T1000 (cell line): ENCODE measurements at regions not wholly inside any gene's neighbourhood (a gene's known extent, or its start where the extent isn't known, plus 50 kb on each side); places are given as distances from the start of the nearest gene placed in this dataset.

Experiments used
- DNase-seq: peaks from one replicate; lab custom pipeline; 2025; ENCODE audit warnings: mixed read lengths; lab: John Stamatoyannopoulos, UW

- DNase-seq = no peak
These were observed 103.2 kb downstream of the TBX5 start for GRCh38 chr12:114302606-114303315.

GRCh38 chr12:114302117-114302516, 103.8 kb downstream of the TBX5 start:
- DNase-seq = no peak

DNA sequence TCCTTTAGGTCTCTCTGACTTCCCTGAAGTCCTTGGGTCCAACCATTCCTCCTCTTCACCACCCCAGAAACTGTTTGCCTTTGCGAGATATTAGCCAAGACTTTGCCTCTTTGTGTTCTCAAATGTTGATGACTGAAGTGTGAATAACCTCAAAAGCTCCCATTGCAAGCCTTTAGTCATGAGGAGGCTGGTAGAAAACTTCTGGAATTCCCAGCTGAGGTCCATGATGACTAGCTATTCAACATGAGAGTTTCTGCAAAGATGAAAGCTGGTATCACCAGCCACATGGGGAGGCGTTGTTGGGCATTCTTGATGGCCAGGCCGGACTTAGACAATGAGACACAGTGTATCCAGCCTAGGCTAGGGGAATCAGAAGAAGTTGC, 111.7 kb downstream of the TBX5 start:
- DNase-seq = no peak

- DNase-seq = no peak
These were observed 112.2 kb downstream of the TBX5 start for GRCh38 chr12:114293571-114294302.

DNA sequence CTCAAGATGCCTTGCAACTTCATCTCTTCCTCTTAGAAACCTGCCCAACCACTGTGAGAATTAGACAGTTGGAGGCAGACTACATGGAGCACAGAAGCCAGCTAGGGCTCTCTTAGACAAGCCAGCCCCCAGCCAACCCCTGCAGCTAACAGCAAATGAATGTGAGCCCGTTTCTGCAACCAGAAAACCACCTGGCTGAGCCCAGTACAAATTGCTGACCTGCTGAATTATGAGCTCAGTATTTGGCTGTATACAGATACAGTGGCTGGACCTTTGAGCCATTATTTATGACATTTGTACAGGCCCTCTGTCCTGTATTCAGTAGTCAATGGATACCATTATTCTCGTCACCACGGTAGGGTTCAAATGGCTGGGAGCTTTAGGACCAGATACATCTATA, 112.9 kb downstream of the TBX5 start:
- DNase-seq = no peak

DNA sequence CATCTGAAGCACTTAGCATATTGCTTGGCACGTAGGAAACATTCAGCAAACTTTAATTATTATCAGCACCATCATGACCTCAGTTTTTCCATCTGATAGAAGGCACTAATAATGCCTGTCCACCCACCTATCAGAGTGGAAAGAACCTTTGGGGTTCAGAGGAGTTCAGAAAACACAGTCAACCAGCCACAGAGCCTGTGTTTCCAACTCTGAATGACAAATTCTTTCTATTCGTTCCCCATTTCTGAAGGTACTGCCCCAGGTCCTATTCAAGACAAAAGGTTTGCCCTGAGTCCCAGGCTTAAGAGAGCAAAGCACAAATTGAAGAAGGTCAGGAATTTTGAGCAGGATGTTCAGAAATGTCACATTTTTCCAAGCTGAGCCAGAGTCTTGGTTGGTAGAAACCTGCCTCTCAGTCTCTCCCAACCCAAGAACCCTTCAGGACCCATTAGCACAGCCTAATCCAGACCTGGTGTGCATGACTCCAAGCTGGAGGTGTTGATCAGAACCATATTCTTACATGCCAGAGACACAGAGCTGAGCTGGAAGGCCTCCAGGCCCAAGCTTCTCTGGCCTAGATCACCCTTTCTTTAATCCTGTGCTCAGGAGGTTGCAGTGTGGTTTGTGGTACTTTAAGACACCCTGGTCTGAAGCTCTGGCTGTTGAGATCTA, 114.4 kb downstream of the TBX5 start:
- no peak for DNase-seq

DNA sequence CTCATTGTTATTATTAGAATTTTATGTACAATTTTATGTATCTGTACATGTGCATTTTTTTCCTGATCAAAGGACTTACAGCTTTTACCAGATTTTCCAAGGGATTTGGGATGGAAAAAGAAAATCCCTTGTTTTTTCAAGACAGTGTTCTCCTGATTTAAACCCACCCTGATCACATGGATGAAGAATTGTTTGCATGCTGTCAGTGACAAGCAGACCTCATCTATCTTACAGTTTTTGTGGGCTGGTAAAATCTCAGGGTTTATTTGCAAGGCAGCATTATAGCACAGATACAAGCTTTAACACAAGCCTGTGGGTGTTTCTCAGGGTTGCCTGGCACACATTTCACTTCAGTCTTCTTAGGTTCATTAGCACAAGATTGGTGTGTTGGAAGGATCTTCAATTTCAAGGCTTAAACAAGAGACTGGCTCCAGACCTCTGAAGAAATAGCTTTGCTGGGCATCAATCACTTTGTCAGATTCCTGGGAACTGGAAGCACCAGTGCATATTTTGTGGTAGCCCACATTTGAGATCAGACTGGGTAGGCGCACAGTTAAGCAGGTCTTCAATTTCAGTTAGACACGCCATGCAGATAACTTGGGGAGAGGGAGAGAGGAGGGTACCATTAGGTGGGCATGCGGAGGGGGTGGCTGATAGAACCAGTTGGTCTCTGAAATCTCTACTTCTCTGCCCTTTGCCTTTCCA, 118.0 kb downstream of the TBX5 start:
- no peak for DNase-seq

DNA sequence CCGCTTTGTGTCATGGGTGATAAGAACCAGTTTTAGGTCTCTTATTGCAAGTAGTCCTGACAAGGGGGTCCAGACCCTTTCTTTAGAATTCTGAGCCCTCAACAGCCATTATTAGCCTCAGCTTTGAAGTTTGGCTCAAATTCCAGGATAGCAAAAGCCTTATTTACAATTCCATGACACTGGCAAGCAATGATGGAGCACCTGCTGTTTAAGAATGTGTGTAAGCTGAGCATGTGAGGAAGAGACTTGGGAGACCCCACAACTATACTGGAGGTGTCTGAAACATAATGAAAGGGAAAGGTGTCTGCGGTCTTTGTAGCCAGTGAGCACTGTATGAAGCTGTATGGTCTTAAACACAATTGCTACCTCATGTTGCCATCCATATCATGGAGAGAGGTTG, 119.8 kb downstream of the TBX5 start:
- no peak for DNase-seq

DNA sequence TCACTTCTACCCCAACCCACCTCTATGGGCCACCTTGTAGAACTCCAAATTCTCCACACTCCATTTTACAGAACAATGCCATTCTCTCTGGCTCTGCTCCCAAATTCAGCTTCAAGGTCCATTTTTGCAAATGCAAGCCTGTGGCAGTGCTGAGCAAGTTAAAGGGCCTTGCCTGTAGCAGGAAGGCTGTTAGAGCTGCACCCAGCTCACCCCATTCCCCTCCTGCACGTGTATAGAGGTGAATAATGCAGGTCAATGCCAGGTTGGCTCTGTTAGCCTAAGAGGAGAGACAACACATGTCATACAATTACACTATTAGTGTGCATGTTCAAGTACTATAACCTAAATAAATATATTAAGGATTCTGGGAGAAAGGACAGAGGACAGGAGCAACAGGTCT, 120.4 kb downstream of the TBX5 start:
- no peak for DNase-seq

DNA sequence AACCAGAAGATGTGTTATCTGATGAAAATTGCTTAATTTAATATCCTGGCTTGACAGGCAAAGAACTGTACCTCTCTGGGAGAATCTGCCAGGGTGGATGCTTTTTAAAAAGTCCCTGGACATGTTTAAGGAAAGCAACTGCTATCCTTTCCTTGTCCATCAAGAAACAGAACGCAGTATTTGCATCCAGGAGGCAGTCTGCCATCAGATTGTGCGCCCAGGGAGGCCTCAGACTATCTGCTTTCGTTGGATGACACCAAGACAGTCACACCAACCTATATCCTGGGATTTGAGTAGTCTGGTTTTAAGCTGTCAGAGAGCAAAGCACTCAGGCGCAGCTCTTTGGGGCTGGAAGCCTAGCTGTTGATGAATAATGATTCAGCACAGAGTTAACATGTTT, 121.9 kb downstream of the TBX5 start:
- no peak for DNase-seq

GRCh38 chr12:114275932-114276785, 129.8 kb downstream of the TBX5 start:
- no peak for DNase-seq

DNA sequence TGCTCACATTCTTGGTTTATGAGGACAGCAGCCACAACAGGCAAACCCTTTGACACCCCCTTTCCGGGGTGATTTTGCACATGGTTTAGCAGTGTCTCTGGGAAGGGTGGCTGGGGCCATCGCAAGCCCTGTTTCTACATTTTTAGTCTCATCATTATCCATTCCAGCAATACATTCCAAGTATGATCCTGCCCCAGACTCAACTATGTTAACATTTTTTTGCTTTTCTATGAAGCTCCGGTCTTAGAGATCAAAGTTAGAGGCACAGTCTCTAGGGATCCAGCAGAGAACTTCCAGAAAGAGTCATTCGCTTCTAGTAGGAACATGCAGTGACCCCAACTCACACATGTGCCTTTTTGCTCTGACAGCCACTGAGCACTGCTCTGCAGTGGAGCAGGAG, 130.9 kb downstream of the TBX5 start:
- DNase-seq = no peak

DNA sequence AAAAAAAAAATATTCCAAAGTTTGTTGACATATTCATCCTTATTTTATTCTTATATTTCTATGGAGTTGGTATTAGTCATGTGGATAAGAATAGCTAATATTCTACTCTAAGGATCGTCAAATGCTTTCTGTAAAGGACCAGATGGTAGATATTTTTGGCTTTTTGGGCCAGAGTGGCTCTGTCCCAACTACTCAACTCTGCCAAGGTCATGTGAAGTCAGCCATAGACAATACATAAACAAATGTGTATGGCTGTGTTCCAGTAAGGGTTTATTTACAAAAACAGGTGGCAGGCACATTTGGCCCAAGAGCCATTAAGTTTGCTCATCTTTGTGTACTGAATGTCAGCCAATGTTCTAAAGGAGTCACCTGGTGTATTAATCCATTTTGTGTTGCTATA, 131.8 kb downstream of the TBX5 start:
- no peak for DNase-seq

DNA sequence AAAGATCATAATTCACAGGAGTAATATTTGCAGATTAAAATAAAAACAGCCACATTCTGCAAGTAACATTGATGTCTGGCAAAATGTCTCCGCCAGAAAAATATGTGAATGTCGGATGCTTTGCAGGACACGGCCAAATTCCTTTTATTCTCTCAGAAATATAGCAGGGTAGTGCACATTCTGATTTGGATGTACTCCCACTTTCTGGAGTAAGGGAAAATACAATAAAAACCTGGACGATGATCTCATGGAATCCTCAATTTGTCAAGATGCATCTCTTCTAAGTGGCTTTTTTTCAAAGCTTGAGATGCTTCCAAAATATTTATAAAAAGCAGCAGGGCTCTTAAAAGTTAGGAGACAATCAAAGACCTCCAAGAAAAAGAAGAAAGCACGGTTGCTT, 133.3 kb downstream of the TBX5 start:
- DNase-seq = no peak

- no peak for DNase-seq
These were observed 133.9 kb downstream of the TBX5 start for GRCh38 chr12:114272071-114272470.

- no peak for DNase-seq
These were observed 136.8 kb downstream of the TBX5 start for GRCh38 chr12:114269153-114269552.

DNA sequence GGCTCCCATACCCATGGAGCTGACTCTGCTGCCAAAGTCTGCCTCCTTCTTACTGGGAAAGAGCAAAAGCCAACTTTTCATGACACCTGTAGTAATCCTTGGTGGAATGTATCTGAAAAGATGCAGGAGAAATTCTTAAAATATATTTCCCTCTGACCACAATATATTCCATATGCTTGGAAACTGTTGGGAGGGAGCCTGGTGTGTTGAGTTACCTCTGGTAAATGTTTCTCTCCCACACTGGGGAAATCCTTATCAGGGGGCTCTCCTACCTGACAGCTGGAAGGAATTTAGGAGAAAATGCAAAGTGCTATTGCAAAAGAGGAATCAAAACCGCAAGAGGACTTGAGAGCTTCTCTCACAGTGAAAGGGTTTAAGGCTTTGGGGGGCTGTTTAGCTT, 139.4 kb downstream of the TBX5 start:
- DNase-seq = no peak

GRCh38 chr12:114265036-114265435, 140.9 kb downstream of the TBX5 start:
- DNase-seq = no peak

DNA sequence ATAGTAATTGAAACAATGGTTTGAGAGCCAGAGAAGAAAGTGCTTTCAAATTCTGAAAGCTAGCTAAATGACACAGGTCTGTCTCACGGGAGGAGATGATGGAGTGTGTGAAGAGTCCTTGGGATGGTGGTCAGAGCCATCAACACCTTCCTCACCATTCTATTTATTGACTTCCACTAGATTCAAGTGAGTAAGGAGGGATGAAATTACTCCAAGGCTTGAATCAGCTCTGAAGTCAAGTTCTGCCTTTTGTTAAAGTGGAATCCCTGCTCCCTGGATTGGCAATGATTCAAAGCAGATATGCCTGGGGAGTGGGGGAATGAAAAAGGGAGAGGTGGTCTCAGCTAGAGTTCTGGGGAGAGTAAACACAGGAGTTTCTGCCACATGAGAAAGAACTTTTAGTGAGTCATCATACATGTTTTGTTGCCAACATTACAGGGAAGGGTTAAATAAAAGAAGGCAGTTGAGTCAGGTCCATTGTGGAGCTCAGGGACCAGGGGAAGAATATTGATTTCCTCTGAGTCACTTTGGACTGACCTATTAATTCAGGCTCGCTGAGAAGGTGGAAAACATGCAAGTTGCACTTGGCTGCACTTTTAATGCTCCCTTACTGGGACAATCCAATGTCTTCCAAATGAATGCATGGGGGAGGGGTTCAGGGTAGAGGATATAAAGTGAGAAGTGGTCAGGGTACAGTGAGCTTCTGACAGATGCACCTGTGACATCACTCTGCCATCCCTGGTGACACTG, 142.7 kb downstream of the TBX5 start:
- no peak for DNase-seq

- DNase-seq = no peak
These were observed 148.3 kb downstream of the TBX5 start for GRCh38 chr12:114257687-114258086.

- DNase-seq = no peak
These were observed 150.9 kb downstream of the TBX5 start for GRCh38 chr12:114254998-114255397.
